ENCODE measurements at regions not wholly inside any gene's neighbourhood (a gene's known extent, or its start where the extent isn't known, plus 50 kb on each side); places are given as distances from the start of the nearest gene placed in this dataset.
A peak's percentile ranks its signal among the peaks of the same experiment; 100 is the strongest.

DNA sequence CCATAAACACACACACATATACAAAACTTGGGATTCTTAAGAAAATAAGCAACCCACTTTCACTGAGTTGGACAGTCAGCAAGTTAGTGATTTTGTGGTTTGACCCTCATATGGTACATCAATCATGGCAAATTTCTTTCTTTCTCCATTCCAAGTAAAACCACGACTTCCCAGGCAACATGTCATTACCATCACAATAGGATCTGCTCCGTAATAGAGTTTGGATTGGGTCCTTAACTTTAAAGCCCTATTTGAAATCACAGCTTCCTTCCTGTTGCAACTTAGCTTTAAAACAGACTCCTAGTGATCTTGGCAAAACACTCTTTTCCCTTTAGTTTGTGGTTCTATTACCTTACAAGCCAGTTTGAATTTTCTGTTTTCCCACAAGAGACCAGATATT lies 483.6 kb downstream of the INHBA start:
- no peak for DNase-seq

DNA sequence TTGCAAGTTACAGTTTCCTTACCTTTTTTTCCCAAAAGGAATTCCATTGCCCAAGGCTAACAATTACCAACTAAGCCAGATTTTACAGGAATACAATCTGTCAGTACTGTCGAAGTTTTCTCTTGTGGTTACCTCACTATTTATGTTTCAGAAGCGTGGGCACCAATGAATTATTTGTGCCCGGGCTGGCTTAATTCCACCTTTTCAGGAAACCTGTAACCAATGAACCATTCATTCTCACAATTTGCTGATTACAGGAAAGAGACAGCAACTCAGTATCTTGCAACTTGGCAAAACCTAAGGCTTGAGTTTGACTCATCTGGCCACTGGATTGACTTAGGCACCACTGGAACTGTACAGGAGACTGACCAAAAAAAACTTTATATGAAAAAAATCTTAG lies 485.6 kb downstream of the INHBA start:
- DNase-seq: no peak

DNA sequence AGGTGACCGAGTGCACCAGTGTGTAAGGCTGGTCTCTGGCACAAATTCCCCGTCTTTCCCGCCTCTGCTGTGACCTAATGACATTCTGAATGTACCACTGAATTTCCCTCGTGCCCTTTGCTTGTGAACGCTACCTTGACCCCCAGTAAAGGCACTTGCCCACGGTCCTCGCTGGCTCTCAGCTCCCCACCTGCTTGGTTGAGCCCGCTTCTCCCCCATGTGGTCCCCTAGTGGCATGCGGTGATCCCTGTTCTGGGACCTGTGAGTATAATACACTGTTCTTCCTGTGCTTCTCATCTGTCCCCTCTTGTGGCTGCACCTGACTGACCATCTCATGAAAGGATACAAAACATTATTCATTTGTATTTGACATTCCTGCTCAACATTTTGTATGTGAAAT lies 495.7 kb downstream of the INHBA start:
- DNase-seq: peak; percentile 8

DNA sequence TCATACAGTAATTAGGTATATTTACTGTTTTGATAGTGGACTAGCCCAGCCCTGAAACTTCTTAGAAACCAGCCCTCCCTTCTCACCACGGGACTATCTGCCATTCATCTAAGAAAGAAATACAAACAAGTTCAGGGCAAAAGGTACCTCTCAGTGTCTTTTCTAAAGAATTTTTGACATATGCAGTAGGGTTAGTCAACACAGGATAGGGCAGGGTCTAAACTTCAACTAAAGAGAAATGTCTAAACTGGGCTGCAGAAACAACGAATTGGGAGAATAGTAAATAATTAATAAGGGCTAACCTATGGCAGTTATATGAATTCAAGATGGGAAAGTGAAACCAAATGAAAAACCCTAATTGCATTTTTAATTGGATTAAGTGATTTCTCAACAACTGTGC lies 496.6 kb downstream of the INHBA start:
- peak; percentile 73 for DNase-seq

DNA sequence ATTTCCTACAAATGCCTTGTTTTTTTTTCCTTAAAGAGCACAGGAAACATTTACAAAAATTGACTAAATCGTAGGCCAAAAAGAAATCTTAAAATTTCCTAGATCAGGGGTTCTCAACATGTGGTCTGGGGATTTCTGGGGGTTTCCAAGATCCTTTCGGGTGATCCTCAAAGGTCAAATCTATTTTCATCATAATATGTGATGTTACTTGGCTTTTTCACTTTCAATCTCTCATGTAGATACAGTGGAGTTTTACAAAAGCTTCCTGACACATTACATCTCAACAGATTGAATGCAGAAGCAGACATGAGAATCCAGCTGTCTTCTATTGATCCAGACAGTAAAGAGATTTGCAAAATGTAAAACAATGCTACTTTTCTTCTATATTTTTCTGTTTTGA lies 497.3 kb downstream of the INHBA start:
- DNase-seq: peak; percentile 40

DNA sequence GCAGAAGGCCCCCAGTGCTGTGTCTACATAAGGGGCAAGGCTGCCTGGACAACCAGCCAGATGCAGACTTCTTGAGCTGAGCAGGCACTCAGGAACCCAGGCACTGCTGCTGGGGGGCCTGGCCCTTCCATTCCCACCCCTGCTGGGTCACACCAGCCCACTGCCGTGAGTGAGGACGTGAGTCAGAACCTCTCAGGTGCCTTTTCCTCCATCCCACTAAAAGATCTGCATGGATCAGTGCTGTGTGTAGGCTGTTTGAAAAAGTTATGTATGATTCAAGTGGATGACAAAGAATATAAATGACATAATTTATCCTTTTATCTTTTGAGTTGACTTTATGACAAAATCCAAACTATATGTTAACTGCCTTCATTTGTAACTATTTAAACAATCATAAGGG lies 499.3 kb downstream of the INHBA start:
- no peak for DNase-seq

DNA sequence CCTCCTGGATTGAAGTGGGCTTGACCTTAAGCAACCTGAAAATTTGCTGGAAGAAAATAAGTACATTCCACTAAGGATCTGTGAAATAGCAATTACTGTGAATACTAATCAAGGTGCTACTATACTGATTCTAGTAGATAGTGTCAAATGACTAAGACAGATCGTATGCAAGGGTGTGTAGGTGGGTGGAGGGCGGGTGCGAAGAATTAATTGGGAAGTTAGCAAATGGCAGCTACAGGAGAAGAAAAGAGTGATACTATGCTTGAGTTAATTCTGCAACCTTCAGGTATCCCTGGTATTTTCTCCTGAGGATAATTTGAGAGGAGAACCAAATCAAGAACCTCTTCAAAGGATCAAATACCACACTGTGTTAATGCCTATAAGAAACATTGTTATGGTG lies 501.9 kb downstream of the INHBA start:
- DNase-seq: no peak

DNA sequence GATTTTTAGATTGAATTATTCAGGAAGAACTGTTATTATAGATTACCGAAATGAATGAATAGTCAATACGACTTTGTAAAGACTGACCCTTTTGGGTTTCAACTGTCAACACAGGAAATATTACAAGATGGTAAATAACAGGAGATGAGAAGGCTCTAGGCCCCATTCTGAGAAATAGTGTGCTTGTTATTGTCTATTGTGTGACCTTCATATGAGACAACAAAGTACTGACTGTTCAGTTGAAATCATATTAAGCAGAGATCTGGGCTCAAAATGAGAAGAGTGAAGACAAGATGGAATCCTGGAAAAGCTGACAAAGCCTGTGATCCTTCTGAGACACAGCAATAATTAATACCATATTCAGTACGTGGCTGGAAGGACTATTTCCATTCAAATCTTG lies 503.8 kb downstream of the INHBA start:
- no peak for DNase-seq

DNA sequence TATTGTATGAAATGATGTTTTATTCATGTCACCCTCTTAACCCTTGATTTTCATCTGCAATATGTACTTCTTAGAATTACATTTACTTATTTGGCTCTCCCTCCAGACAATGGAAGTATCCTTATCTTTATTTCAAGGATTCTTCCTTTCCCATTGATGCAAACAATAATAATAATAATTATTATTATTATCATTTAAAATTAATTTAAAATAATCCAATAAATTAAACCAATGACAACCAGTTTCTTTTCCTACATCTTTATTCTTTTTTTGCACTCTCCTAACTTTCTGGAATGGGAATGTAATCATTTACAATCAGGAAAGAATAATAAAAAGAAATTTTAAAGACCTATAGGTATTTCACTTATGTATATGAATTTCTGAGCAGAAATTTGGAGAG lies 504.4 kb downstream of the INHBA start:
- no peak for DNase-seq

DNA sequence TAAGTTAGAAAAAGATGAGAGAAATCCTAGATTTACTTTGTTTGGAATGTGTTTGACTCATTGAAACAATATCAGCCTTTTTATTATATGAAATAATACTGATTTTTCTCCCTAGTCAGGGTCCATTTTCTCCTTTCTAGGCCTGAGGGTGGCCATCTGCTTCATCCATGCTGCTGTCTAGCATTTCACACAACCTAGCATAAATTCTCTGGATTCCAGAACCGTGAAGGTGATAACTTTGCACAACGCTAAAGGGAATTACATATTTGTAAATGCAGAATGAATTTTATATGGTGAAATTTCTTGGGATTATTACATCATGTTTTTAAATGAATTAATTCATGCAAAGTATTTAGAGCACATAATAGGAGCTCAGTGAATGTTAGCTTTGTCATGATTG lies 505.1 kb downstream of the INHBA start:
- DNase-seq: peak; percentile 11

DNA sequence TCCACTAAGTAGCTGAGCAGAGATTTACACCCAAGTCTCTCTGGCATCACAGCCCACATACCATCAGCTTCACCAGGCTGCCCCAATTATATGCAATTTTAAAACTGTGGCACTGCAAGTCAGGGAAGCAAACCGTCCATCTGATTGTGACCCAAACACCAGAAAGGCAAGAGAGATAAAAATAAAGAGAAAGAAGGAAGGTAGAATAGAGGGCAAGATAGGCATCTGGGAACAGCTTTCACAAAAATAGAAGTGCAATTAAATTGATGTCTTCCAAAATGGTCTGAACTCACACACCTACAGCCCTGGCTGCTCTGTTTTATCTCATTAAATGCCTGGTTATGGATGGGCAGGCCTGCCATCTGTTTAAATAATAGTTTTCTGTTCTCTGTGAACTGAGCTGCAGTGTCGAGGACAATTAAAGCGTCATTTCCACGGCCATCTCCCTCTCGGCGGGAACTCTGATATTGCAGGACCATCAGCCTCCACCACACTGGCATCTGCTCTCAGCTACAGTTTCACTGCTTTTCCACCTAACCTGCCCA lies 509.1 kb downstream of the INHBA start:
- DNase-seq: peak; percentile 91

DNA sequence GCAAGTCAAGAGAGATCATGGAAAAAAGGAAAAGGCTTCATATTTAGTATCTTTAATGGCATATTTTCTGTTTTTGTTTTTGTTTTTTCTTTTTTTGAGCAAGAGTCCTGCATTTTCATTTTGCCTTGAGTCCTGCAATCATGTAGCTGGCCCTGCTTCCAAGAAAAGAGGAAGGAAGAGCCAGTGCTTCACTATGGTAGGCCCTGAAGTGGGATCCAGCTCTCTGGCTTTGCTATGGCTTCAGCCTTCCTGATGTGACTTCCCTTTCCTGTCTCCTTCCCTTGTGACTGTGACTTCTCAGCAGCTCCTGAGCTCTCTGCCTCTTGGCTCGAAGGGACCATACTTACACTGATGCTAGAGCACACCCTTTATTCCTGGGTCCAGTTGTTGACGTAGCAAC lies 512.3 kb downstream of the INHBA start:
- DNase-seq: no peak

DNA sequence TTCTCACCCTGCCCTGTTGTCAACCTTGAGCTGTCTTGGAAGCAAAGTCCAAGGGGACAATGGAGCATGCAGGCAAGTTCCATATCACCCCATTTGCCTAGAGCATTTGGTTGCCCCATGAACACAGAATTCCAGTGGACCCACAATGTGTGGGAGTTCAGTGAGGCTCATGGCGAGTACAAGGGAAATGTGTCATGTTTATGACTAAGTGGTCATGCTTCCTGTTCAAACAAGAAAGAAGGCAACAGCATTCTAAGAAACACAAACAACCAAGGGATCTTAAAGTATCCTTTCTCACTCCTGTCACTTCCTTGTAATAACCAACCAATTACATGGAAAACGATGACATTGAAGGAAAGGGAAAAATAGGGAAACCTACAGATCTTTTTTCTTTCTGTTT lies 513.0 kb downstream of the INHBA start:
- no peak for DNase-seq

DNA sequence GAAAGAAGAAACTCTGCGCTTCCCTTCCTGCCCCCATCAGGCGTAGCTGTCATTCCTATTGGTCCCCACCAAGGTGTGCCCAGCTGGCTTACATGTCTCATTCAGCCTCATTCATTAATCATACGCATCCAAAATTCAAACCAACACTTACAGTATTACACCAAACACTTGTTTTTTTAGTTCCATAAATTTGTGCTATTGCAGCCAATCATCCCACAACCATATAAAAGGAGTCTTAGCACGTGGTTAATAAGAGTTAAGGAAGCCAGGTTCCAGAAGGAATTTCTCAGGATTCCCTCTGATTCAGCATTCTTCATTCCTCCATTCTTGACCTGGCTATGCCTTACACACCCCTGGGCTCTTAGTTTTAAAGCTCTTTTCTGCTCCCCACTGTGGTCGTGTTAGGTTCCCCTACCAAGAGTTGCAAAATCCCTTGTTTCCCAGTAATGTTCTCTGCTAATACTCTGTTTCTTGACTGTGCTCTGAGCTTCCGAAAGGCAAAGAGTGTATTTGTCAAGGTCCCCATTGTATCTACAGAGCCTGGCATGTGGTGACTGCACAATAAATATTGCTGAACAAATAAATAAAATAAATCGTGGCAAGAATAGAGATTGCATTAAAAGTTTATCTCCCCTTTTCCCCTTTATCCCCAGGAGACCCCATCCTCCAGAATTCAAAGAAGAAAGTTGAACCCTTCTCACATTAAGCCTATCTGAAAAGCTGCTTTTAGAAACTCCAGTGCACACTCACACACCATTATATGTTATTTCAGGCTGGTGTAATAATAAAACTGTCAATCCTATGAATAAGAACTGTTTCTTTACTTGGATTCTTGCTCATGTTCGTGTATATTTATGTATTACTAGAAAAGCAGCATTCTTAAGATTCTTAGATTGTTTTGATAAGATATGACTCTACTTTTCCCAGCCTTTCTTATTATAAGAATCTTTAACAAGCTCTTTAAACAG lies 514.4 kb downstream of the INHBA start:
- DNase-seq: no peak

DNA sequence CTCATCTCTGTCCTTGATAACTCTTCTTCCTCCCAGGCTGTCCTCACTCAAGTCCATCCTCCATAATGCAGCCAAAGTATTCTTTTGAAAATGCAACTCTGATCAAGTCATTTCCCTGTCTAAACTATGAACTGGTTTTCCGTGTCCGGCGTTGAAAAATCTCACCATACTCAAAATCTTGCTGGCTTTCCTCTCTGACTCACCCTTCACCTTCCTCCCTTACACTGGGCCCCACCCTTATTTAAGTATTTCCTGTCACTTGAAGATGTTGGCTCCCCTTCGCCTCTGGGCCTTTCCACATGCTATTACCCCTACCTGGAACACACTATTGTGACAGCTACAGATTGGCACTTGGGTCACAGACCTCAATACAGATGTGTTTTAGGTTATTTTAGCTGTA lies 515.6 kb downstream of the INHBA start:
- no peak for DNase-seq

DNA sequence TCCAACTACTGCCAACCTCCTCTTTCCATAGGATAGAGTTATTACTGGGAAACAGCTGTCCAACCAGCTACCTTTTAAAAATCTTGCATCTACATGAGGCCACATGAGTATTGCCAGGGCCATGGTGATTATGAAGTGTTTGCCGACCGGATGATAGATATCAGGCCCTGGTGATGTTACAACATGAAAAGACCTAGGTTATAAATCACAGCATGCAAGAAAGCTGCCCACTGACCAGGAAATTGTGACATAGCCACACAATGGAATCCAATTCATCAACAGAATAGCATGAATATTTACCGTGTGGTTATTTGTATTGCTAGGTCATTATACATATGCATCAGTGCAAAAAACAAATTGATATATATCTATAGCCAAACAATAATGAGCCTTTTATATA lies 517.0 kb downstream of the INHBA start:
- DNase-seq: peak; percentile 89

DNA sequence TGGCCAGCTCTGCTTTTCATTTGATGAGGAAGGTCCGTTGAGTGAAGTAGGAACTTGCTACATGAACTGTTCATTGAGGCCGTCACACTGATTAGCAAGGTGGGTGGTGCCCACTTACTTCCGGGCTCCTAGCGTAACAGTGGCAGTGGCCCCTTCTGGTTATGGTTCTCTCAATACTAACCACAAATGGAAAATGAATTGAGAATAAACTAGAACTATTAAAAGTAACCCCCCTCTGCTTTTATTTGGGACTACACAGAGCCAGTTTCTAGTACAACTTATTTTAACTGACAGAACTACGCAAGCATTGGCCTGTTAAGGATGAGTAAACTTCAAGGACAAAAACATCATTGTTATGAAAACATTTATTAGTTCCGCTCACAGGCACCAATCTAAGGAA lies 519.1 kb downstream of the INHBA start:
- DNase-seq: no peak

DNA sequence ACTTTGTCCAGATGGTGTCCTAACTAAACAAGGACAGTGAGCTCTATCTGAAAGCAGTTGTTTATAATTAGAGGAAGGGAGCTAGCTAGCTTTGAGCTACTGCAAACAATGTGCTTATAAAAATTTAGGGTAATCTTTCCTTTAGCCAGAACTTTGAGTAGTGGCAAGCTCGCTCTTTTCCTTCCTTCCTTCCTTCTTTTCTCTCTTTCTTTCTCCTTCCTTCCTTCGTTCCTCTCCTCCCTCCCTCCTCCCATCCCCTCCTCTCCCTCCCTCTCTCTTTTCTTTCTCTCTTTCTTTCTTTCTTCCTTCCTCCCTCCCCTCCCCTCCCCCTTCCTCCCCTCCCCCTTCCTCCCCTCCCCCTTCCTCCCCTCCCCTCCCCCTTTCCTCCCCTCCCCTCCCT lies 520.1 kb downstream of the INHBA start:
- peak; percentile 37 for DNase-seq

DNA sequence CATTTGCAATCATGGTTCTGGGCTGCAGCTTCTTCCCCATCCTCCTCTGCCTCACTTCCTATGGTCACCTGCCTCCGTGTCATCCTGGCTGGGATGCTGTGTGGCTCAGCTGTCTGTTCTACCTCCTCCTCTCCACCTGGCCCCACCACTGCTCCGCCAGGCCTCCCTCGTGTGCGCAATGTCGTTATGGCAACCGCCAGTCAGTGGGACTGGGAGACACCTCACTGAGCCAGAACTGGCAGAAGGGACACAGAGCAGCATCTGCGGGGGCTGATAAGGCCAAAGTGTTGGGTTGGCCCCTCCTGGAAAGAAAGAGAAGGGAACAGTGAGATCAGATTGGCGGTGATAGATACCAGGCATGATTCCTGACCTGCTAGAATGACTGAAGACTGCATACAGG lies 527.5 kb downstream of the INHBA start:
- DNase-seq: peak; percentile 90

DNA sequence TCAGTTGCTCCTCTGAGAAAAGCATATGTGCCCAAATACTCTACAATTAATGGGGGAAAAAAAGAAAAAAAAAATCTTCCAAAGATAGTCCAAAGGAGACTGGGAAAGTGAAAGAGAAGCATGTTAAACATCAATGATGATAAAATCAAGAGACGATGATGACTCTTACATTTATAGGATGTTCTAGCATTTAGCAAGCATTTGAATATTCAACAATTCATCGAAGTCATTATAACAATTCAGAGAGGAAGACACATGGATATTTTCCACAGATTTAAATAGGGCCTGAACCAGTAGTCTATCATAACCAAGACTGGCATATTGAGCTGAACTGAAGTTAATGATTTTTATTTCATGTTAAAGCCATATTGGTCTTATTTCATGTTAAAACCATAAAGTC lies 528.4 kb downstream of the INHBA start:
- no peak for DNase-seq

DNA sequence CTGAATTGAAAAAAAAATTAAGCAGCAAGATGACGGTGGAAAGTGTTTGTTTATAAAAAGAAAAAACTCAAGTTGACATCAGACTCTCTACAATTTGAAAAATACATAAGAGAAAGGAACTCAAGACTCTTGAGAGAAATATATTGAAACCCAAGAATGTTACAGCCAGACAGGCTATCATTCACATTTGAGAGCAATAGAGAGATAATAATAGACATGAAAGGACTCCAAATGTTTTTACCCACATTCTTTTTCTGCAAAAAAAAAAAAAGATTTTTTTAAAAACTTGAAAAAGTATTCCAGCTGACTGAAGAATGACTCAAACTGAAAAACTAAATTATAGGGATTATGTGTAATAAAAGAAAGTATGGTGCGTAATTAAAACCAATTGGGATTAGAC lies 532.4 kb downstream of the INHBA start:
- no peak for DNase-seq

DNA sequence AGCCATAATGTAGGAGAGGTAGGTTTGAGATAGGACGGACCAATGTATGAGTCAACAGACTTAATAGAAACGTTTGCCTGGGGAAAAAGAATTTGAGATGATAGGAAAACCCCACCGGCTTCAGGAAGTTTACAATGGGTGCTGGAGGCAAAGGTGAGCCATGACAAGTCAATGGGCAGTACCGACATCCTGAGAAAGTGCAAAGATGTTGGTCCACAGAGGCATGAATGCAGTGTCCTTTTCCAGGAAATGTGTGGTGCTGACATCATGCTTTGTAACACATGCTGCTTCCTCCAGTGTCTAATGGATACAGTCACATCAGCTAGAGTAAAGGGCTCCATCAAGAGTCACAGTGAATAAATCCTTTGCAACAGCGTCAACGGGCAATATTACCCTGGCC lies 533.6 kb downstream of the INHBA start:
- no peak for DNase-seq

DNA sequence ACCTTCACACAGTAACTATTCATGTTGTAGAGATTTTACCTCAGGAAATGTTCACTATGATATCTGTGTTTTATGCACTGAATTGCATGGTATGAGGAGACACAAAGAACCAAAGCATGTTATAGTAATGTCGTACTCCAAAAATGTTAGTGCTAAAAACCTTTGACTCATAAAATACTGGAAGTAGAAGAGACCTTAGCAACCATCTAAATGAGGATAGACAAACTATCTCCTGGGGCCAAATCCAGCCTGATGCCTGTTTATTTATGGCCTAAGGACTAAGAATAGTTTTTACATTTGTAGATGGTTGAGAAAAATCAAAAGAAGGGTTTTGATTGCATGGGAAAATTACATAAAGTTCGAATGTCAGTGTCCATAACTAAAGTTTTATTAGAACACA lies 535.1 kb downstream of the INHBA start:
- DNase-seq: no peak

DNA sequence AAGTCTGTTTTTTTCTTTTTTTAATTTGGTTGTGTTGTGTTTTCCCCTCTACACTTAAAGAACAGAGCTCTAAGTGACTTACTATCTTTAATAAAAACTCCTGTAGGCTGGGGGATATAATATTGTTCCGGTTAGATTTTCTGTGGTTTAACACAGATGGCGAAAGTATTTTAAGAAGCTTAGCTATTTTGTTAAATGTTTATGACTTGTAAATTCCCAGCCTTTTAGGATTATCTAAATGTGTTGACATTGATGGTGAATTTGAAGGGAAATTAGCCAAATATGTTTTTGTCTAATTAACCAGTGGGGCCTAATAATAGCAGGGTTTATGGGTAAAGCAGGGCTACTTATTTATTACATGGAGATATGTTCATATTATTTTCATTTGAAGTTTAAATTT lies 538.5 kb downstream of the INHBA start:
- no peak for DNase-seq

DNA sequence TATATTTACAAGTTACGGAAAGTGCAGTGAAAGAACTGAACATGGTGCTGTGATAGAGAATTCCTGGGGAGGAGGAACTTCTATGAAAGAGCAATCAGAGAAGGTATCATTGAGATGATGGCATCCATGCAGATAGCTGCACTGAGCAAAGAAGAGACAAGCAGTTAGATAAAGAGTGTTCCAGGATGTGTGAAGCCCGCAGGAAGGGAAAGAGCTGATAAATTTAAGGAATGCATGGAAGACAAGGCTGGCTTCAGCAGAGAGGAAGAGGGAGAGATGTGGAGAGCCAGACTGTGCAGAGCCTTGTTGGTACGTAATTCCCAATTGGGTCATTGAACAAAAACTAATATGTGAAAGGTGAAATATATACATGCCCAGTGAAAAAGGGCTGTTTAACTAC lies 538.9 kb downstream of the INHBA start:
- no peak for DNase-seq
